ENCODE measurements at regions not wholly inside any gene's neighbourhood (a gene's known extent, or its start where the extent isn't known, plus 50 kb on each side); places are given as distances from the start of the nearest gene placed in this dataset.

- ATAC-seq (peak in 3 of 4 donors; percentile 57 to 74 (median 65)), DNase-seq (no peak)
- peaks cover 0 to 10% (median 0%) of the 10 kb centered on the region in 4 donors for H3K4me1 ChIP-seq
- TF ChIP-seq POLR2A (IDR thresholded peaks at IDR 0.05) (no peak), CTCF (IDR thresholded peaks at IDR 0.05) (no peak)
- H3K36me3 ChIP-seq = no peaks in the 10 kb centered on the region
- H3K27me3 ChIP-seq = no peaks in the 10 kb centered on the region
- no peaks in the 10 kb centered on the region for H3K9me3 ChIP-seq
- intact Hi-C loops (cut with DNase I) = no loop called here
- WGBS (ENCODE audit: insufficient coverage, low coverage, low lambda C conversion rate, missing lambda C conversion rate) = 0% methylated on average over 1 of the region's 1 CpG
- H3K27ac ChIP-seq = no peak overlapping the region
- H3K4me3 ChIP-seq = no peak overlapping the region
Measured at GRCh38 chr11:91946397-91946951, 278.1 kb upstream of the FAT3 start.

GRCh38 chr11:91935120-91935519 is 289.5 kb upstream of the FAT3 start:
- DNase-seq = no peak
- no peaks in the 10 kb centered on the region for H3K27me3 ChIP-seq
- WGBS (ENCODE audit: insufficient coverage, low coverage, low lambda C conversion rate, missing lambda C conversion rate) = 90% methylated on average over 3 of the region's 3 CpGs
- no peak for TF ChIP-seq POLR2A (IDR thresholded peaks at IDR 0.05)
- no peak for TF ChIP-seq CTCF (IDR thresholded peaks at IDR 0.05)
- ATAC-seq = no peak
- intact Hi-C loops (cut with DNase I) = no loop called here
- H3K9me3 ChIP-seq = no peaks in the 10 kb centered on the region
- H3K4me3 ChIP-seq = no peak overlapping the region
- no peaks in the 10 kb centered on the region for H3K36me3 ChIP-seq
- no peak overlapping the region for H3K27ac ChIP-seq
- H3K4me1 ChIP-seq = peaks cover 0 to 5% (median 3%) of the 10 kb centered on the region in 4 donors

- no peaks in the 10 kb centered on the region for H3K36me3 ChIP-seq
- TF ChIP-seq POLR2A (IDR thresholded peaks at IDR 0.05) (no peak), CTCF (IDR thresholded peaks at IDR 0.05) (no peak)
- whole genome bisulfite sequencing (ENCODE audit: insufficient coverage, low coverage, low lambda C conversion rate, missing lambda C conversion rate) = 34% methylated on average over 9 of the region's 11 CpGs
- H3K9me3 ChIP-seq = no peaks in the 10 kb centered on the region
- H3K4me3 ChIP-seq = no peak overlapping the region
- intact Hi-C loops (cut with DNase I) = no loop called here
- H3K27ac ChIP-seq = no peak overlapping the region
- ATAC-seq (peak; percentile 77 to 93 (median 88)), DNase-seq (no peak)
- peaks cover 0 to 5% (median 3%) of the 10 kb centered on the region in 4 donors for H3K4me1 ChIP-seq
- no peaks in the 10 kb centered on the region for H3K27me3 ChIP-seq
Measured at GRCh38 chr11:91932151-91932821, 292.3 kb upstream of the FAT3 start.

- H3K9me3 ChIP-seq = no peaks in the 10 kb centered on the region
- no peaks in the 10 kb centered on the region for H3K27me3 ChIP-seq
- H3K27ac ChIP-seq = no peak overlapping the region
- no peak for DNase-seq
- peaks cover 0 to 5% (median 0%) of the 10 kb centered on the region in 4 donors for H3K4me1 ChIP-seq
- ATAC-seq = no peak
- no peak for TF ChIP-seq POLR2A (IDR thresholded peaks at IDR 0.05)
- no peak for TF ChIP-seq CTCF (IDR thresholded peaks at IDR 0.05)
- intact Hi-C loops (cut with DNase I) = no loop called here
- no peak overlapping the region for H3K4me3 ChIP-seq
- 82% methylated on average over 2 of the region's 2 CpGs for WGBS (ENCODE audit: insufficient coverage, low coverage, low lambda C conversion rate, missing lambda C conversion rate)
- H3K36me3 ChIP-seq = no peaks in the 10 kb centered on the region
Measured at GRCh38 chr11:91927448-91927847, 297.2 kb upstream of the FAT3 start.
